ENCODE measurements at regions not wholly inside any gene's neighbourhood (a gene's known extent, or its start where the extent isn't known, plus 50 kb on each side); places are given as distances from the start of the nearest gene placed in this dataset.

DNA sequence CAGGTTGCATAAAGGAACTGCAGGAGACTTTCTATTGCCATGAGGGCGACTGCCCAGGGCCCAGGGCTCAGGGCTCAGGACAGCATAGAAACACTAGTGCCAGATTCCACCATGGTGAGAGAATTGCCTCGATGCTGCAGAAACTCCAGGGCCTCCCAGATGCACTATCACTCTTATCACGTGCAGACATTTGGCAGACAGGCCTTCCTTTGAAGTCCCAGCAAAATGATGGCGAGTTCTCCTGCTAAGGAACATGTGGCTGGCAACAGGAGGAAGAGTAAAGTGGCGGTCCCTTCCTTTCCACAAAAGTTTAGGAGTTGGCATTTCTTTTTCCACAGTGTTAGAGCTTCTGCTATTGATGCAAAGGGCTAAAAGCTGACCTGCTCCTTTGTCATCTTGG lies 214.0 kb upstream of the LNX1 start:
- no peak for DNase-seq

DNA sequence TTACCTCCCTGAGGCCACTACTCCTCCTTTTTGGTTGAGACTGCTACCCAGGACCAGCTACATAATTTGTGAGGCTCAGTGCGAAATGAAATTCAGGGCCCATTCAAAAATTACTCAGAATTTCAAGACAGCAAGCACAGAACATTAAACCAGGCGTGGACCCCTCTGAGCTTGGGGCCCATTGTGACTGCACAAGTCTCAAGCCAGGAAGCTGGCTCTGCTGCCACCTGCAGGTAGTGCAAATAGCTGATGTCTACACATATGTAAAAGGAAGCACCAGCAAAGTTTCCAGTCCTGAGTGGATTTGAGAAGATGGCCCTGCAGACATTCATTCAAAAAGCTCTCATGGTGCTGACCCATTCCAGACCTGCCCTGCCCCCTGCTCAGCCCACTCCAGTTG lies 213.4 kb upstream of the LNX1 start:
- no peak for DNase-seq

GRCh38 chr4:53802500-53802899 lies 211.2 kb upstream of the LNX1 start:
- no peak for DNase-seq

DNA sequence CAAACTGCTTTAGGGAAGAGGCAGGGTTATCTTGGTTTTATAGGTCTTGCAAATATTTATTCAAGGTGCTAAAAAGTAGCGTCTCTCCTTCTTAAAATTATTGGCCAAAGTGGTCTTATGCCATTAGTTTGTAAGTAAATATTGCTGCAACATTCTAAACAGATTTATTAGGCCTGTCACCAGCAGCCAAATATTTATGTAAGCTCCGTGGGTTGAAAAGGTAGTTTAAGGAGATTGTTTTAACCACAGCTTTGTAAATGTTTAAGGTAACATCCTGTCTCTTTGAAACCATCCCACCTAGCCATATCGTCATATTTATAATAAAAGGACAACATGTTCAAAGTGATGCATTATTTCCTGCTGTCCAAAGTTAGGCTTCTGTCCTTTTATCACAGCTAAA lies 210.1 kb upstream of the LNX1 start:
- no peak for DNase-seq

DNA sequence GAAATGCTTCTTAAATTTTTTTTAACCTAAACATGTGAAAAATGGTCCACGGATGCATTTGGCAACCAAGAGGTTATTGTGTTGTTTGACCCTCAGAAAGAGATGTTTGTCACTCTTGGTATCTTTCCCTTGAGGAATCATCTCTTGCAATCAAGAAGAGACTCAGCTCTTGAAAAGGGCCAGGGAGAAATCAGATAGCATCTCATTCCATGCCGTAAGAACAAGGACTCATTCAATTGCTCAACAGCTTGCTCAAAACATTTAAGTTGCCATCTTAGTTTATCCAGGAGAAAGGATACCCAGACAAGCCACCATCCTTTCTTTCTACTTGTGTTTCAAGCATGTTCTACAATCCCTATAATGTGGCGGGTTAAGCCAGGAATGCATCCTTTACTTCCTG lies 209.5 kb upstream of the LNX1 start:
- DNase-seq: no peak

DNA sequence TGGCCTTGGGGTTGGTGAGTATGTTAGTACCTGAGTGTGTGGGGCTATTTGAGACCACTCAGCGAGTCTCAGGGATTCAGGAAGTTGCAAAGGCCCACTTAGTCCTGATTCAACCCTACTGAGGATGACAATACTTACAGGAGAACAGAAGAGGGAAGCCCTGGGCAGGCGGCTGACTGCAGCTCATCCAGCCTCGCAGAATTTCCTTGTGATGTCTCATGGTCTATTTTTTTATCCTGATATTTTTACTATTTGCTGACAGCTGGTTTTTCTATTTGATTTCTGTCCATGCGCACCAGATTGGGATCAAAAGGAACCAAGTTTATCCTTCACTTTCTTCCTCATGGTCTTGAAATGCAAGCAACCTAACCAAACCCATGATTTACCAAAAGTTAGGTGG lies 201.8 kb upstream of the LNX1 start:
- DNase-seq: no peak

- no peak for DNase-seq
These were observed 199.0 kb upstream of the LNX1 start for GRCh38 chr4:53790286-53790685.

DNA sequence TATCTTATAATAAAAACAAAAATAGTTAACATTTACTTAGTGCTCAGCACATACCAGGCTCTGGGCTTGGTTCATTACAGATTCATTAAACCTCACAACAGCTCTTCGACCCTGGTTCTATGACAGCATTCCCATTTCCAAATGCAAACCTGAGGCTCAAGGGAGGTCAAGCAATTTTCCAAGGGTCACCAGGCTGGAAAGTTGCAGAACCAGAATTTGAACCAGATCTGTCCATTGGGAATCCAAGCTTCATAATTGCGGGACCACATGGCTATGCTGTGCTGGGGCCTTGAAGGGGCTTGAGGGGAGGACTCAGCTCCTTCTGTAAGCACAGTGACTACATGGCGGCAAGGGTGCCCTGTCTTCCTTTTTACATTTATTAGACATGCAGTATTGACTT lies 197.3 kb upstream of the LNX1 start:
- DNase-seq: no peak

GRCh38 chr4:53788011-53788410 lies 196.7 kb upstream of the LNX1 start:
- DNase-seq: no peak

DNA sequence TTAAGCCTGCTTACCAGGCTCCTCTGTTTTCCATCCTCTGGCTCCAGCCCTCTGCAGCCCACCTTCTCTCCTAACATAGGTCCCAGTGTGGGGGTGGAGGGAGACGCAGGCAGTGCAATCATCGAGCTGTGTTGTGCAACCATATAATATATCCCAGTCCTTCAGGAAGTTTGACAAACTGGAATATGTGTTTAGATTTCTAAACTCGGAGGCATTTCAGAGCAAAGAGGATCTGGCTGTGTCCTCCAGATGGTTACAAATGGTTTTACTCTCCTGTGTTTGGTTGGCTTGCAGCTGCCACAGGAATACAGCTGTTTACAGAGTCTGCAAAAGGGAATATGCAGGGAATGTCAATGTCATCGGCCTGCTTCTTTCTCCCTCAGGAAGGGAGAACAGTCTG lies 195.3 kb upstream of the LNX1 start:
- no peak for DNase-seq

GRCh38 chr4:53785996-53786395 lies 194.7 kb upstream of the LNX1 start:
- DNase-seq: no peak

DNA sequence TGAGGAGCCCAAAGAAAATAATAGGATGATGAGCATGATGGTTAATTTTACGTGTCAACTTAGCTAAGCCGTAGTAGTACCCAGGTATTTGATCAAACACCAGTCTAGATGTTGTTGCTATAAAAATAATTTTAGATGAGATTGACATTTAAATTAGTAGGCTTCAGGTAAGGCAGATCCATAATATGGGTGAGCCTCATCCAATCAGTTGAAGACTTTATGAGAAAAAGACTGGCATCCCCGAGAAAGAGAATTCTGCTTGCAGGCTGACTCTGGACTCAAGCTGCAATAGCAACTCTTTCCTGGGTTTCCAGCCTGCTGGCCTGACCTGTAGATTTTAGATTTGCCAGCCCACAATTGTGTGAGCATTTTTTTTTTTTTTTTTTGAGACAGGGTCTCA lies 192.8 kb upstream of the LNX1 start:
- no peak for DNase-seq

DNA sequence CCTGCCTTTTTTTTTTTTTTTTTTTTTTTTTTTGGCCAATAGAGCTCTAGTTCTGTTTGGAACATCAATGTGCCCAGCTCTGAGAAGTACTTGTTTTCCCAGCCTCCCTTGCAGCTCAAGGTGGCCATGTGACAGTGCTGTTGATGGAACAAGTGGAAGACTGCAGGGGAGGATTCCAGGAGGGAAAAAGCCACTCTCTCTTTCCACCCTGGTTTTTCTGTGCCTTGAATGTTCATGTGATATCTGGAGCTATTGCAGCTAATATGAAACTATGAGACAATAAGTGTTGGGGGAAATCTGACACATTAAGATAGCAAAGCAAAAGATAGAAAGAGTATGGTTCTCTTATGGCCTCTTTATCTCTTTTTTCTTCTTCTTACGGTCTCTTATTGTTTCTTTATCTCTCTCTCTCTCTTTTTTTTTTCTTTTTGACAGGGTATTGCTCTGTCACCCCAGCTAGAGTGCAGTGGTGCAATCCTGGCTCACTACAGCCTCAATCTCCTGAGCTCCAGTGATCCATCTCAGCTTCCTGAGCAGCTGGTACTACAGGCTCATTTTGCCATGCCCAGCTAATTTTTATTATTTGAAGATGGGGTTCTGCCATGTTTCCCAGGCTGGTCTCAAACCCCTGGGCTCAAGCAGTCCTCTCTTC lies 192.0 kb upstream of the LNX1 start:
- no peak for DNase-seq

DNA sequence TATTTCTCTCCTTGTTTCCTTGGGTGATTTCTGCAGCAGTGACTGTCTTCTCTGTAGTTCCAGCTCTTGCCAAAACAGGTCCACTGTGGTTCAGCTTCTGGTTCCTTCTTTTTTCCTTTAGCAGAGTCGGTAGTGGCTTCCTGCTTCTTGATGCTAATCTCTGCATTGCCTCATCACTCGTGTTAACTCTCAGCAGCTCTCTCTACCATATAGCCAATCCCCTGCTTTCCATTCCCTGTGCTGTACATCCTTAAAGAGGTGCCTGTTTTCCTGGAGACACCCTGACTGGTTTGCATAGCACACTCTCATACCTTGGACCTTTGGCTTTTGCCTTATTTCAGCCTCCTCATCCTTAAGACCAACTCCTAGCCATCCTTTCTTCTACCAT lies 191.2 kb upstream of the LNX1 start:
- DNase-seq: no peak

- no peak for DNase-seq
These were observed 190.6 kb upstream of the LNX1 start for GRCh38 chr4:53781629-53782457.

DNA sequence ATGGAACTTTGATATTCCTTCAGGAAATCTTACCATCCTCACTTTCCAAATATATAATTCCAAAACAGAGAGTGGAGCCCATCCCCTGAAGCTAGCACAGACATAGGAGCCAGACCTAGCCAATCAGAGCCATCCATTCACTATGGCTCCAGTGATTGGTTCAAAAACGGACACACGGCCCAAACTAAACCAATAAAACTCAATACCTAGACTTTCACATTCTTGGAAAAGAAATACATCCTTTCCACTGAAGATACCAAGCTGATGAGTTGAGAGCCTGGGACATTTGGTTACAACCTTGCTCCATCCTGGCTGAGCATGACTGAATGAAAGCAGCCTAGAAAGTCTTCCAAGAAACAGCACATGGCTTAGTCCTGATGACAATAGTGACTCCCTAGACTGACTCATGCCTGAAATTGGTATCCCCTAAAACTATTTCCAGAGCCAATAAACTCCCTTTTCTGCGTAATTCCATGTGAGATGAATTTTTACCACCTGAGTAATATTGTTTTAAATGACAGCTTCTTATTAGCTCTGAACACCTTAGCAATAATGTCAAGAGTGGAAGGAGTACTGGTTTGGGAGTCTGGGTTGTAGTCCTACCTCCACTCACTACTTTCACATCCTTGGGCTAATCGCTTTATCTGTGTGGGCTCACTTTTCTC lies 189.6 kb upstream of the LNX1 start:
- no peak for DNase-seq

DNA sequence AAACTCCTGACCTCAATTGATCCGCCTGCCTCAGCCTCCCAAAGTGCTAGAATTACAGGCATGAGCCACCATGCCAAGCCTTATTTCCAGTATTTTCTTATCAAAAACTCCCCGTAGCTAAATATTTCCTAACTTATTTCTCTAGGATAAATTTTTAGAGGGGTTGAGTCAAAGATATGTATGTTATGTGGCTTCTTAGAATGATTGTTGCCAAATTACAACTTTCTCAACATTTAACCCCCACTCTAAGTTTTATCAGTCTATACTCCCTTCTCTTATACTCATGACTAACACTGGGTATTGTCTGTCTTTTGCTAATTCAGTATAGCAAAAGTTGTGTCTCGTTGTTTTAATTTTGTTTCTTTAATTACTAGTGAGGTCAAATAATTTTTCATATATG lies 187.7 kb upstream of the LNX1 start:
- DNase-seq: peak; percentile 57

- DNase-seq: no peak
These were observed 186.9 kb upstream of the LNX1 start for GRCh38 chr4:53778155-53778554.

DNA sequence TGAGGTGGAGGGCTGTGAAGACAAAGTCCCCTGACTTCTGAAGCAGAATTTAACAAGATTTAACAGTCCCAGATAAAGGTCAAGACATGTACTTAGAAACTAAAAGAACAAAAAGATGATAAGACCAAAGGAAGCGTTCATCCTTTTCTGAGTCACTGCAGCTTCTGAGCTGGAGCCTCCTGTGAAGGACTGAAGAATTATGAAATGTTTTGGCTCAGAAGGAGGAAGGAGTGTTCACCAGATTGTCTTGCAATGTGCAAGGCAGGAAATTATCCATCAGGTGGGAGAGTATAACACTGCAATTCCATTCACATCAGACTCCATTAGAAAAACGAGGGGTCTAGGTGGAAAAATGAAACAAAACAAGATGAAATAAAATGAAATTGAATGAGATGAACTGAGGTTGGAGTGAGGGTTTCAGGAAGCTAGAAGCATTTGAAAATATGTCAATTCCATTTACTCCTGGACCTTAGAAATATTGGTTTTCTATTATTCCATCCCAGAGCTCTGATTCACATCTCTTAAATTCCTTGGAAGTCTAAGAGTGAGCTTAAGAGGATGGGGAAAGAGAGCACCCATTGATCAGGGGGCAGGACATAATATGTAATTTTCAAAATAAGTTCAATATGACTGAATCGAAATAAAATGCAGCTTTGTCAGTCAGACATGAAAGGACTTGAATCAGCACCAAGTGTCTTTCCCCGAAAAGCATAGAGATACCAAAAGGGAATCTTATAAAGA lies 186.1 kb upstream of the LNX1 start:
- peak; percentile 88 for DNase-seq

GRCh38 chr4:53776141-53776540 lies 184.9 kb upstream of the LNX1 start:
- DNase-seq: no peak

- no peak for DNase-seq
These were observed 184.1 kb upstream of the LNX1 start for GRCh38 chr4:53775381-53775780.

DNA sequence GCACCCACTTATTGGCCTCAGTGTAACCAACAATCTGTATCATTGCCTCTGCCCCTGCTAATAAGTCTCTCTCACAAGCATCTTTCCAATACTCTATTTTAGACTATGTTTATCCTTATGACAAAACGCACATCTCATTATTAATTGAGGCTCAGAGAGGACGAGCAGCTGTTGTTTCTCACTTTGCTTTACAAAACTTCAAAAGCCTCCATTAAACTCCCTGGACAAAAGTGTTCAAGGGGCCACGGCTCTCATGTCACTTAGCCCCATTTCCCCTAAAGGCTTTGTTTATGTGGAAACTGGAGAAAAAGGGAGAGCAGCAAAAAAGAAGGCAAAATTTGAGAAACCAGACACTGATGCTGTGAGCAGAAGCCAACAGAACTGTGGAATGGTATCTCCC lies 180.0 kb upstream of the LNX1 start:
- no peak for DNase-seq

DNA sequence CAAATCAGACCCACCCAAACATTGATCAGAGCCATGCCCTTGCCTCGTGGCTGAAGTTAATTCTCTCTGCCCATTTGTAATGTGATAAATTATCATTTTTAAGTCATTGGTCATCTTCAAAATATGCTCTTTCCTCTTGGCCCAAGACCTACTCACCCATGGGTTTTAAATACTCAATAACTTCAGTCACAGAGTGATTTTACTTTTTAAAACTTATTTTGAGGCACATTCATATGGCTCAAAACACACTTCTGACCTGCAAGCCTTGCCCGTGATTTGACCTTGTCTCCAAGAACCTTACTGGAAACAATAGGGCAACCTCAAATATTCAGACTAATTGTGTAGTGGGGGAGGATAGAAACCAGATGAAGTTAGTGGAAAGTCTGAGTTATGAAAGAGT lies 176.2 kb upstream of the LNX1 start:
- peak; percentile 4 for DNase-seq
